ENCODE measurements at regions not wholly inside any gene's neighbourhood (a gene's known extent, or its start where the extent isn't known, plus 50 kb on each side); places are given as distances from the start of the nearest gene placed in this dataset.

DNA sequence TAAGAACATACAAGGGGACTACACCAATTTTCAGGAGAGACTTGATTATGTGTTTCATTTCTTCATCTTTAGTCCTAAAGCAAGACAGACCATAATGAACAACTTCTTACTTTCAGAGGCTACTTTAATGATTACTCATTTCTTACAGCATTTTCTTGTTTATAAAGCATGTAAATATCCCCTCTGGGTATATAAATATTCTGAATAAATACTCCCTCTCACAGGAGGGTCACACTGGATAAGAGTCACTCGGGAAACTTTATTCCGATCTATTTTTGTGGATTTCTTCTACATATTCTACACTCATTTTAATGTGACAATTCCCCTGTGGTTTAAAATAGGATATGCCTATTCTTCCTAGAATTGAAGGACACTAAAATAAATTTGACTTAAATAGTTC lies 228.9 kb upstream of the RPS6KA3 start:
- H3K36me3 ChIP-seq (ENCODE audit: control insufficient read depth in 2 of 2, insufficient read depth in 1 of 2, low read length in 2 of 2), result no peaks in the 10 kb centered on the region
- CTCF ChIA-PET, result no interaction called here
- TF ChIP-seq ZNF624 (tag by site-specific recombination; IDR thresholded peaks at IDR 0.05), result no peak
- TF ChIP-seq ZNF658 (tag by site-specific recombination; IDR thresholded peaks at IDR 0.05), result no peak
- no peaks in the 10 kb centered on the region for H3K4me1 ChIP-seq (ENCODE audit: control insufficient read depth, insufficient read depth, low read length)
- POLR2A ChIA-PET, result no interaction called here
- no peaks in the 10 kb centered on the region; the same call in 1 of the 2 replicates for H3K9me3 ChIP-seq (ENCODE audit: control insufficient read depth, insufficient read depth, low read depth, low read length)
- H3K4me3 ChIP-seq (ENCODE audit: low read depth, low read length), result no peak overlapping the region
- no peak overlapping the region for H3K27ac ChIP-seq (ENCODE audit: extremely low read depth, low read depth, low read length)

- POLR2A ChIA-PET, result no interaction called here
- CTCF ChIA-PET, result no interaction called here
- Histone ChIP-seq H3K9me3 (ENCODE audit: control insufficient read depth, insufficient read depth, low read depth, low read length) (no peaks in the 10 kb centered on the region; the same call in 1 of the 2 replicates), H3K27ac (ENCODE audit: extremely low read depth, low read depth, low read length) (no peak overlapping the region), H3K4me1 (ENCODE audit: control insufficient read depth, insufficient read depth, low read length) (no peaks in the 10 kb centered on the region), H3K4me3 (ENCODE audit: low read depth, low read length) (no peak overlapping the region), H3K36me3 (ENCODE audit: control insufficient read depth in 2 of 2, insufficient read depth in 1 of 2, low read length in 2 of 2) (no peaks in the 10 kb centered on the region)
- TF ChIP-seq, protein P1, sequence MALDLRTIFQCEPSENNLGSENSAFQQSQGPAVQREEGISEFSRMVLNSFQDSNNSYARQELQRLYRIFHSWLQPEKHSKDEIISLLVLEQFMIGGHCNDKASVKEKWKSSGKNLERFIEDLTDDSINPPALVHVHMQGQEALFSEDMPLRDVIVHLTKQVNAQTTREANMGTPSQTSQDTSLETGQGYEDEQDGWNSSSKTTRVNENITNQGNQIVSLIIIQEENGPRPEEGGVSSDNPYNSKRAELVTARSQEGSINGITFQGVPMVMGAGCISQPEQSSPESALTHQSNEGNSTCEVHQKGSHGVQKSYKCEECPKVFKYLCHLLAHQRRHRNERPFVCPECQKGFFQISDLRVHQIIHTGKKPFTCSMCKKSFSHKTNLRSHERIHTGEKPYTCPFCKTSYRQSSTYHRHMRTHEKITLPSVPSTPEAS (tag by site-specific recombination; IDR thresholded peaks at IDR 0.05), result no peak
- TF ChIP-seq ZFHX2 (tag by site-specific recombination; conservative IDR thresholded peaks at IDR 0.05), result no peak
- no peak for TF ChIP-seq CTCF (tag by site-specific recombination; IDR thresholded peaks at IDR 0.05)
Measured at GRCh38 chrX:20488473-20488872, 221.8 kb upstream of the RPS6KA3 start.

- H3K36me3 ChIP-seq (ENCODE audit: control insufficient read depth in 2 of 2, insufficient read depth in 1 of 2, low read length in 2 of 2), result no peaks in the 10 kb centered on the region
- CTCF ChIA-PET, result interaction anchor here (0.6 kb wide), 1 partner anchor 123 kb away, joined by 4 read pairs; no protein-coding TSS in a partner anchor
- POLR2A ChIA-PET, result no interaction called here
- H3K27ac ChIP-seq (ENCODE audit: extremely low read depth, low read depth, low read length), result no peak overlapping the region
- no peak overlapping the region for H3K4me3 ChIP-seq (ENCODE audit: low read depth, low read length)
- H3K4me1 ChIP-seq (ENCODE audit: control insufficient read depth, insufficient read depth, low read length), result no peaks in the 10 kb centered on the region
- no peaks in the 10 kb centered on the region; the same call in 1 of the 2 replicates for H3K9me3 ChIP-seq (ENCODE audit: control insufficient read depth, insufficient read depth, low read depth, low read length)
- TF ChIP-seq ZNF211 (tag by site-specific recombination; IDR thresholded peaks at IDR 0.05; ENCODE audit: low read depth) (no peak), ZNF335 (tag by site-specific recombination; conservative IDR thresholded peaks at IDR 0.05) (no peak), ELK4 (IDR thresholded peaks at IDR 0.05; ENCODE audit: borderline replicate concordance, low read depth, low read length) (no peak), KLF1 (tag by site-specific recombination; IDR thresholded peaks at IDR 0.05) (no peak), HOXC10 (CRISPR knock-in tag; IDR thresholded peaks at IDR 0.05) (no peak), ZNF837 (tag by site-specific recombination; IDR thresholded peaks at IDR 0.05) (no peak), ZNF202 (tag by site-specific recombination; IDR thresholded peaks at IDR 0.05; ENCODE audit: borderline replicate concordance) (no peak), KLF17 (tag by site-specific recombination; IDR thresholded peaks at IDR 0.05) (no peak), ZNF280C (tag by site-specific recombination; IDR thresholded peaks at IDR 0.05) (no peak), ZNF658 (tag by site-specific recombination; IDR thresholded peaks at IDR 0.05) (no peak), YY1 (tag by site-specific recombination; IDR thresholded peaks at IDR 0.05) (no peak), ZNF311 (tag by site-specific recombination; IDR thresholded peaks at IDR 0.05; ENCODE audit: borderline replicate concordance) (no peak), ZNF776 (tag by site-specific recombination; IDR thresholded peaks at IDR 0.05; ENCODE audit: borderline replicate concordance) (no peak)
- TF ChIP-seq, protein P2, sequence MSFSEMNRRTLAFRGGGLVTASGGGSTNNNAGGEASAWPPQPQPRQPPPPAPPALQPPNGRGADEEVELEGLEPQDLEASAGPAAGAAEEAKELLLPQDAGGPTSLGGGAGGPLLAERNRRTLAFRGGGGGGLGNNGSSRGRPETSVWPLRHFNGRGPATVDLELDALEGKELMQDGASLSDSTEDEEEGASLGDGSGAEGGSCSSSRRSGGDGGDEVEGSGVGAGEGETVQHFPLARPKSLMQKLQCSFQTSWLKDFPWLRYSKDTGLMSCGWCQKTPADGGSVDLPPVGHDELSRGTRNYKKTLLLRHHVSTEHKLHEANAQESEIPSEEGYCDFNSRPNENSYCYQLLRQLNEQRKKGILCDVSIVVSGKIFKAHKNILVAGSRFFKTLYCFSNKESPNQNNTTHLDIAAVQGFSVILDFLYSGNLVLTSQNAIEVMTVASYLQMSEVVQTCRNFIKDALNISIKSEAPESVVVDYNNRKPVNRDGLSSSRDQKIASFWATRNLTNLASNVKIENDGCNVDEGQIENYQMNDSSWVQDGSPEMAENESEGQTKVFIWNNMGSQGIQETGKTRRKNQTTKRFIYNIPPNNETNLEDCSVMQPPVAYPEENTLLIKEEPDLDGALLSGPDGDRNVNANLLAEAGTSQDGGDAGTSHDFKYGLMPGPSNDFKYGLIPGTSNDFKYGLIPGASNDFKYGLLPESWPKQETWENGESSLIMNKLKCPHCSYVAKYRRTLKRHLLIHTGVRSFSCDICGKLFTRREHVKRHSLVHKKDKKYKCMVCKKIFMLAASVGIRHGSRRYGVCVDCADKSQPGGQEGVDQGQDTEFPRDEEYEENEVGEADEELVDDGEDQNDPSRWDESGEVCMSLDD (tag by site-specific recombination; IDR thresholded peaks at IDR 0.05), result no peak
- TF ChIP-seq, protein P3, sequence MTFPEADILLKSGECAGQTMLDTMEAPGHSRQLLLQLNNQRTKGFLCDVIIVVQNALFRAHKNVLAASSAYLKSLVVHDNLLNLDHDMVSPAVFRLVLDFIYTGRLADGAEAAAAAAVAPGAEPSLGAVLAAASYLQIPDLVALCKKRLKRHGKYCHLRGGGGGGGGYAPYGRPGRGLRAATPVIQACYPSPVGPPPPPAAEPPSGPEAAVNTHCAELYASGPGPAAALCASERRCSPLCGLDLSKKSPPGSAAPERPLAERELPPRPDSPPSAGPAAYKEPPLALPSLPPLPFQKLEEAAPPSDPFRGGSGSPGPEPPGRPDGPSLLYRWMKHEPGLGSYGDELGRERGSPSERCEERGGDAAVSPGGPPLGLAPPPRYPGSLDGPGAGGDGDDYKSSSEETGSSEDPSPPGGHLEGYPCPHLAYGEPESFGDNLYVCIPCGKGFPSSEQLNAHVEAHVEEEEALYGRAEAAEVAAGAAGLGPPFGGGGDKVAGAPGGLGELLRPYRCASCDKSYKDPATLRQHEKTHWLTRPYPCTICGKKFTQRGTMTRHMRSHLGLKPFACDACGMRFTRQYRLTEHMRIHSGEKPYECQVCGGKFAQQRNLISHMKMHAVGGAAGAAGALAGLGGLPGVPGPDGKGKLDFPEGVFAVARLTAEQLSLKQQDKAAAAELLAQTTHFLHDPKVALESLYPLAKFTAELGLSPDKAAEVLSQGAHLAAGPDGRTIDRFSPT (tag by site-specific recombination; IDR thresholded peaks at IDR 0.05), result no peak
Measured at GRCh38 chrX:20487227-20487626, 220.5 kb upstream of the RPS6KA3 start.
